GM23338 (cell line): ENCODE measurements at regions not wholly inside any gene's neighbourhood (a gene's known extent, or its start where the extent isn't known, plus 50 kb on each side); places are given as distances from the start of the nearest gene placed in this dataset.

Source experiments
- ATAC-seq: fragments of 200-7000 bp; cut with Tn5 transposase; 3 replicates; pipeline ENCODE4 v1.9.1; 2020
- DNase-seq: peaks from one replicate; pipeline ENCODE4 v3.0.0-alpha.2; 2015; ENCODE audit warnings: low spot score
- H2AFZ ChIP-seq: fragments of 200-600 bp; sonication (generic); 2 replicates; pipeline ENCODE4 v1.8.0; 2016; ENCODE audit warnings: antibody characterized with exemption, mild to moderate bottlenecking, moderate library complexity
- H3F3A ChIP-seq: fragments of 200-600 bp; sonication (generic); replicated peaks from 2 replicates; pipeline ENCODE4 v1.8.0; 2017; ENCODE audit warnings: antibody characterized with exemption, mixed run types, low read depth
- H3K27ac ChIP-seq: fragments of 200-600 bp; sonication (generic); 2 replicates; pipeline ENCODE4 v1.6.1; 2016; ENCODE audit warnings: low read depth
- H3K27me3 ChIP-seq: fragments of 200-600 bp; sonication (generic); 2 replicates; pipeline ENCODE4 v1.8.0; 2016; ENCODE audit warnings: mild to moderate bottlenecking, mixed run types, moderate library complexity; ENCODE audit not compliant: insufficient read depth
- H3K36me3 ChIP-seq: fragments of 200-600 bp; sonication (generic); 2 replicates; pipeline ENCODE4 v1.8.0; 2016; ENCODE audit warnings: mild to moderate bottlenecking; ENCODE audit not compliant: insufficient read depth
- H3K4me1 ChIP-seq: fragments of 200-600 bp; sonication (generic); 2 replicates; pipeline ENCODE4 v1.8.0; 2016; ENCODE audit warnings: mild to moderate bottlenecking, moderate library complexity; ENCODE audit not compliant: insufficient read depth
- H3K4me2 ChIP-seq: fragments of 200-600 bp; sonication (generic); 2 replicates; pipeline ENCODE4 v1.7.1; 2017; ENCODE audit warnings: mixed run types
- H3K4me3 ChIP-seq: fragments of 200-600 bp; sonication (generic); 2 replicates; pipeline ENCODE4 v1.6.1; 2016; ENCODE audit warnings: mixed run types
- H3K79me2 ChIP-seq: fragments of 200-600 bp; sonication (generic); replicated peaks from 2 replicates; pipeline ENCODE4 v1.8.0; 2017; ENCODE audit warnings: mild to moderate bottlenecking; ENCODE audit not compliant: insufficient read depth
- H3K9me2 ChIP-seq: fragments of 200-600 bp; sonication (generic); 2 replicates; pipeline ENCODE4 v1.8.0; 2017; ENCODE audit not compliant: insufficient read depth
- H4K20me1 ChIP-seq: fragments of 200-600 bp; sonication (generic); replicated peaks from 2 replicates; pipeline ENCODE4 v1.8.0; 2017; ENCODE audit warnings: mild to moderate bottlenecking; ENCODE audit not compliant: insufficient read depth
- H3K27ac Mint-ChIP-seq: 2 replicates; pipeline ENCODE4 v1.8.0; 2020; ENCODE audit warnings: inconsistent platforms, mild to moderate bottlenecking, moderate library complexity, mixed read lengths
- H3K27me3 Mint-ChIP-seq: 3 replicates; pipeline ENCODE4 v1.8.0; 2022; ENCODE audit warnings: low read depth, mild to moderate bottlenecking, moderate library complexity, mixed read lengths, inconsistent platforms; ENCODE audit not compliant: insufficient read depth, poor library complexity
- H3K36me3 Mint-ChIP-seq: 3 replicates; pipeline ENCODE4 v1.8.0; 2021; ENCODE audit warnings: low read depth, mild to moderate bottlenecking, inconsistent platforms, moderate library complexity, mixed read lengths
- H3K4me1 Mint-ChIP-seq: 3 replicates; pipeline ENCODE4 v1.8.0; 2020; ENCODE audit warnings: mild to moderate bottlenecking, inconsistent platforms, mixed read lengths
- H3K4me3 Mint-ChIP-seq: 3 replicates; pipeline ENCODE4 v1.8.0; 2021; ENCODE audit warnings: moderate library complexity, mild to moderate bottlenecking, inconsistent platforms, mixed read lengths
- H3K9me3 Mint-ChIP-seq: 3 replicates; pipeline ENCODE4 v1.8.0; 2020; ENCODE audit warnings: moderate library complexity, mild to moderate bottlenecking, inconsistent platforms, mixed read lengths
- CREB1 ChIP-seq: fragments of 250-450 bp; sonication (Bioruptor Pico); IDR thresholded peaks from 2 replicates; pipeline ENCODE4 v1.5.0; 2020; ENCODE audit warnings: low read depth, mild to moderate bottlenecking, moderate library complexity
- EZH2 ChIP-seq: fragments of 200-600 bp; sonication (generic); IDR thresholded peaks from one replicate; pipeline ENCODE4 v1.8.0; 2017; ENCODE audit warnings: antibody characterized with exemption, mild to moderate bottlenecking, low read depth; ENCODE audit not compliant: unreplicated experiment
- EZH2phosphoT487 ChIP-seq: fragments of 200-600 bp; sonication (generic); IDR thresholded peaks from one replicate; pipeline ENCODE4 v1.8.1; 2018; ENCODE audit warnings: antibody characterized with exemption; ENCODE audit not compliant: unreplicated experiment
- JUNB ChIP-seq: IDR thresholded peaks from one replicate; pipeline ENCODE4 v1.6.1; 2016; ENCODE audit warnings: antibody characterized with exemption; ENCODE audit not compliant: unreplicated experiment
- NANOG ChIP-seq: IDR thresholded peaks from 2 replicates; pipeline ENCODE4 v1.6.1; 2016; ENCODE audit warnings: antibody characterized with exemption, borderline replicate concordance
- POLR2AphosphoS5 ChIP-seq: IDR thresholded peaks from 2 replicates; pipeline ENCODE4 v1.6.1; 2016; ENCODE audit warnings: antibody characterized with exemption, low read depth
- STAT1 ChIP-seq: IDR thresholded peaks from one replicate; pipeline ENCODE4 v1.6.1; 2016; ENCODE audit warnings: antibody characterized with exemption; ENCODE audit not compliant: unreplicated experiment
- ZNF114 ChIP-seq: fragments of 250-450 bp; sonication (Bioruptor Pico); IDR thresholded peaks from 2 replicates; pipeline ENCODE4 v1.5.0; 2020; ENCODE audit warnings: mild to moderate bottlenecking, moderate library complexity
- ZNF331 ChIP-seq: fragments of 250-450 bp; sonication (Bioruptor Pico); IDR thresholded peaks from 2 replicates; pipeline ENCODE4 v1.5.0; 2020; ENCODE audit warnings: low read depth, mild to moderate bottlenecking, moderate library complexity
- TF ChIP-seq, protein P1 (sequence below), 2 experiments: fragments of 200-600 bp in 1 of 2; sonication (generic) in 1 of 2; conservative IDR thresholded peaks; 2 replicates each; pipeline versions ENCODE4 v1.5.1 to v1.6.1; 2016 to 2017; ENCODE audit warnings: antibody characterized with exemption in 2 of 2, low read depth in 2 of 2, mild to moderate bottlenecking in 2 of 2, moderate library complexity in 1 of 2
- TF ChIP-seq, protein P2 (sequence below): fragments of 250-450 bp; sonication (Bioruptor Pico); IDR thresholded peaks from 2 replicates; pipeline ENCODE4 v1.5.0; 2020; ENCODE audit warnings: mild to moderate bottlenecking, moderate library complexity
- TF ChIP-seq, protein P3 (sequence below): IDR thresholded peaks from 2 replicates; pipeline ENCODE4 v1.6.1; 2016; ENCODE audit warnings: antibody characterized with exemption
- TF ChIP-seq, protein P4 (sequence below): IDR thresholded peaks from one replicate; pipeline ENCODE4 v1.6.1; 2018; ENCODE audit warnings: antibody characterized with exemption; ENCODE audit not compliant: unreplicated experiment

GRCh38 chr4:34534916-34535315 lies 1709.4 kb downstream of the ARAP2 start:
- Histone ChIP-seq H3F3A (no peaks in the 10 kb centered on the region), H3K4me3 (no peak overlapping the region), H3K9me2 (no peaks in the 10 kb centered on the region), H3K27ac (no peak overlapping the region), H3K36me3 (no peaks in the 10 kb centered on the region), H2AFZ (no peak overlapping the region), H3K79me2 (no peaks in the 10 kb centered on the region), H3K27me3 (no peaks in the 10 kb centered on the region), H3K4me2 (no peak overlapping the region), H3K4me1 (no peaks in the 10 kb centered on the region), H4K20me1 (no peaks in the 10 kb centered on the region)
- TF ChIP-seq STAT1 (no peak), NANOG (no peak), ZNF331 (no peak), CREB1 (CRISPR knock-in tag) (no peak), JUNB (no peak), EZH2phosphoT487 (no peak), ZNF114 (CRISPR knock-in tag) (no peak), EZH2 (no peak), POLR2AphosphoS5 (no peak)
- TF ChIP-seq, protein P1, sequence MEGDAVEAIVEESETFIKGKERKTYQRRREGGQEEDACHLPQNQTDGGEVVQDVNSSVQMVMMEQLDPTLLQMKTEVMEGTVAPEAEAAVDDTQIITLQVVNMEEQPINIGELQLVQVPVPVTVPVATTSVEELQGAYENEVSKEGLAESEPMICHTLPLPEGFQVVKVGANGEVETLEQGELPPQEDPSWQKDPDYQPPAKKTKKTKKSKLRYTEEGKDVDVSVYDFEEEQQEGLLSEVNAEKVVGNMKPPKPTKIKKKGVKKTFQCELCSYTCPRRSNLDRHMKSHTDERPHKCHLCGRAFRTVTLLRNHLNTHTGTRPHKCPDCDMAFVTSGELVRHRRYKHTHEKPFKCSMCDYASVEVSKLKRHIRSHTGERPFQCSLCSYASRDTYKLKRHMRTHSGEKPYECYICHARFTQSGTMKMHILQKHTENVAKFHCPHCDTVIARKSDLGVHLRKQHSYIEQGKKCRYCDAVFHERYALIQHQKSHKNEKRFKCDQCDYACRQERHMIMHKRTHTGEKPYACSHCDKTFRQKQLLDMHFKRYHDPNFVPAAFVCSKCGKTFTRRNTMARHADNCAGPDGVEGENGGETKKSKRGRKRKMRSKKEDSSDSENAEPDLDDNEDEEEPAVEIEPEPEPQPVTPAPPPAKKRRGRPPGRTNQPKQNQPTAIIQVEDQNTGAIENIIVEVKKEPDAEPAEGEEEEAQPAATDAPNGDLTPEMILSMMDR (conservative IDR thresholded peaks at IDR 0.05; ENCODE audit: low read depth in 2 of 2), result no peak
- TF ChIP-seq, protein P2, sequence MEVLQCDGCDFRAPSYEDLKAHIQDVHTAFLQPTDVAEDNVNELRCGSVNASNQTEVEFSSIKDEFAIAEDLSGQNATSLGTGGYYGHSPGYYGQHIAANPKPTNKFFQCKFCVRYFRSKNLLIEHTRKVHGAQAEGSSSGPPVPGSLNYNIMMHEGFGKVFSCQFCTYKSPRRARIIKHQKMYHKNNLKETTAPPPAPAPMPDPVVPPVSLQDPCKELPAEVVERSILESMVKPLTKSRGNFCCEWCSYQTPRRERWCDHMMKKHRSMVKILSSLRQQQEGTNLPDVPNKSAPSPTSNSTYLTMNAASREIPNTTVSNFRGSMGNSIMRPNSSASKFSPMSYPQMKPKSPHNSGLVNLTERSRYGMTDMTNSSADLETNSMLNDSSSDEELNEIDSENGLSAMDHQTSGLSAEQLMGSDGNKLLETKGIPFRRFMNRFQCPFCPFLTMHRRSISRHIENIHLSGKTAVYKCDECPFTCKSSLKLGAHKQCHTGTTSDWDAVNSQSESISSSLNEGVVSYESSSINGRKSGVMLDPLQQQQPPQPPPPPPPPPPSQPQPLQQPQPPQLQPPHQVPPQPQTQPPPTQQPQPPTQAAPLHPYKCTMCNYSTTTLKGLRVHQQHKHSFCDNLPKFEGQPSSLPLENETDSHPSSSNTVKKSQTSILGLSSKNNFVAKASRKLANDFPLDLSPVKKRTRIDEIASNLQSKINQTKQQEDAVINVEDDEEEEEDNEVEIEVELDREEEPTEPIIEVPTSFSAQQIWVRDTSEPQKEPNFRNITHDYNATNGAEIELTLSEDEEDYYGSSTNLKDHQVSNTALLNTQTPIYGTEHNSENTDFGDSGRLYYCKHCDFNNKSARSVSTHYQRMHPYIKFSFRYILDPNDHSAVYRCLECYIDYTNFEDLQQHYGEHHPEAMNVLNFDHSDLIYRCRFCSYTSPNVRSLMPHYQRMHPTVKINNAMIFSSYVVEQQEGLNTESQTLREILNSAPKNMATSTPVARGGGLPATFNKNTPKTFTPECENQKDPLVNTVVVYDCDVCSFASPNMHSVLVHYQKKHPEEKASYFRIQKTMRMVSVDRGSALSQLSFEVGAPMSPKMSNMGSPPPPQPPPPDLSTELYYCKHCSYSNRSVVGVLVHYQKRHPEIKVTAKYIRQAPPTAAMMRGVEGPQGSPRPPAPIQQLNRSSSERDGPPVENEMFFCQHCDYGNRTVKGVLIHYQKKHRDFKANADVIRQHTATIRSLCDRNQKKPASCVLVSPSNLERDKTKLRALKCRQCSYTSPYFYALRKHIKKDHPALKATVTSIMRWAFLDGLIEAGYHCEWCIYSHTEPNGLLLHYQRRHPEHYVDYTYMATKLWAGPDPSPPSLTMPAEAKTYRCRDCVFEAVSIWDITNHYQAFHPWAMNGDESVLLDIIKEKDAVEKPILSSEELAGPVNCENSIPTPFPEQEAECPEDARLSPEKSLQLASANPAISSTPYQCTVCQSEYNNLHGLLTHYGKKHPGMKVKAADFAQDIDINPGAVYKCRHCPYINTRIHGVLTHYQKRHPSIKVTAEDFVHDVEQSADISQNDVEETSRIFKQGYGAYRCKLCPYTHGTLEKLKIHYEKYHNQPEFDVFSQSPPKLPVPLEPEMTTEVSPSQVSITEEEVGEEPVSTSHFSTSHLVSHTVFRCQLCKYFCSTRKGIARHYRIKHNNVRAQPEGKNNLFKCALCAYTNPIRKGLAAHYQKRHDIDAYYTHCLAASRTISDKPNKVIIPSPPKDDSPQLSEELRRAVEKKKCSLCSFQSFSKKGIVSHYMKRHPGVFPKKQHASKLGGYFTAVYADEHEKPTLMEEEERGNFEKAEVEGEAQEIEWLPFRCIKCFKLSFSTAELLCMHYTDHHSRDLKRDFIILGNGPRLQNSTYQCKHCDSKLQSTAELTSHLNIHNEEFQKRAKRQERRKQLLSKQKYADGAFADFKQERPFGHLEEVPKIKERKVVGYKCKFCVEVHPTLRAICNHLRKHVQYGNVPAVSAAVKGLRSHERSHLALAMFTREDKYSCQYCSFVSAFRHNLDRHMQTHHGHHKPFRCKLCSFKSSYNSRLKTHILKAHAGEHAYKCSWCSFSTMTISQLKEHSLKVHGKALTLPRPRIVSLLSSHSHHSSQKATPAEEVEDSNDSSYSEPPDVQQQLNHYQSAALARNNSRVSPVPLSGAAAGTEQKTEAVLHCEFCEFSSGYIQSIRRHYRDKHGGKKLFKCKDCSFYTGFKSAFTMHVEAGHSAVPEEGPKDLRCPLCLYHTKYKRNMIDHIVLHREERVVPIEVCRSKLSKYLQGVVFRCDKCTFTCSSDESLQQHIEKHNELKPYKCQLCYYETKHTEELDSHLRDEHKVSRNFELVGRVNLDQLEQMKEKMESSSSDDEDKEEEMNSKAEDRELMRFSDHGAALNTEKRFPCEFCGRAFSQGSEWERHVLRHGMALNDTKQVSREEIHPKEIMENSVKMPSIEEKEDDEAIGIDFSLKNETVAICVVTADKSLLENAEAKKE (CRISPR knock-in tag), result no peak
- TF ChIP-seq, protein P3, sequence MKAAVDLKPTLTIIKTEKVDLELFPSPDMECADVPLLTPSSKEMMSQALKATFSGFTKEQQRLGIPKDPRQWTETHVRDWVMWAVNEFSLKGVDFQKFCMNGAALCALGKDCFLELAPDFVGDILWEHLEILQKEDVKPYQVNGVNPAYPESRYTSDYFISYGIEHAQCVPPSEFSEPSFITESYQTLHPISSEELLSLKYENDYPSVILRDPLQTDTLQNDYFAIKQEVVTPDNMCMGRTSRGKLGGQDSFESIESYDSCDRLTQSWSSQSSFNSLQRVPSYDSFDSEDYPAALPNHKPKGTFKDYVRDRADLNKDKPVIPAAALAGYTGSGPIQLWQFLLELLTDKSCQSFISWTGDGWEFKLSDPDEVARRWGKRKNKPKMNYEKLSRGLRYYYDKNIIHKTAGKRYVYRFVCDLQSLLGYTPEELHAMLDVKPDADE, result no peak
- TF ChIP-seq, protein P4, sequence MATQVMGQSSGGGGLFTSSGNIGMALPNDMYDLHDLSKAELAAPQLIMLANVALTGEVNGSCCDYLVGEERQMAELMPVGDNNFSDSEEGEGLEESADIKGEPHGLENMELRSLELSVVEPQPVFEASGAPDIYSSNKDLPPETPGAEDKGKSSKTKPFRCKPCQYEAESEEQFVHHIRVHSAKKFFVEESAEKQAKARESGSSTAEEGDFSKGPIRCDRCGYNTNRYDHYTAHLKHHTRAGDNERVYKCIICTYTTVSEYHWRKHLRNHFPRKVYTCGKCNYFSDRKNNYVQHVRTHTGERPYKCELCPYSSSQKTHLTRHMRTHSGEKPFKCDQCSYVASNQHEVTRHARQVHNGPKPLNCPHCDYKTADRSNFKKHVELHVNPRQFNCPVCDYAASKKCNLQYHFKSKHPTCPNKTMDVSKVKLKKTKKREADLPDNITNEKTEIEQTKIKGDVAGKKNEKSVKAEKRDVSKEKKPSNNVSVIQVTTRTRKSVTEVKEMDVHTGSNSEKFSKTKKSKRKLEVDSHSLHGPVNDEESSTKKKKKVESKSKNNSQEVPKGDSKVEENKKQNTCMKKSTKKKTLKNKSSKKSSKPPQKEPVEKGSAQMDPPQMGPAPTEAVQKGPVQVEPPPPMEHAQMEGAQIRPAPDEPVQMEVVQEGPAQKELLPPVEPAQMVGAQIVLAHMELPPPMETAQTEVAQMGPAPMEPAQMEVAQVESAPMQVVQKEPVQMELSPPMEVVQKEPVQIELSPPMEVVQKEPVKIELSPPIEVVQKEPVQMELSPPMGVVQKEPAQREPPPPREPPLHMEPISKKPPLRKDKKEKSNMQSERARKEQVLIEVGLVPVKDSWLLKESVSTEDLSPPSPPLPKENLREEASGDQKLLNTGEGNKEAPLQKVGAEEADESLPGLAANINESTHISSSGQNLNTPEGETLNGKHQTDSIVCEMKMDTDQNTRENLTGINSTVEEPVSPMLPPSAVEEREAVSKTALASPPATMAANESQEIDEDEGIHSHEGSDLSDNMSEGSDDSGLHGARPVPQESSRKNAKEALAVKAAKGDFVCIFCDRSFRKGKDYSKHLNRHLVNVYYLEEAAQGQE, result no peak
- ATAC-seq, result no peak
- no peaks in the 10 kb centered on the region for H3K4me1 Mint-ChIP-seq
- no peak overlapping the region for H3K4me3 Mint-ChIP-seq
- H3K36me3 Mint-ChIP-seq, result no peaks in the 10 kb centered on the region
- H3K27me3 Mint-ChIP-seq, result no peaks in the 10 kb centered on the region
- H3K27ac Mint-ChIP-seq, result no peak overlapping the region
- H3K9me3 Mint-ChIP-seq, result no peaks in the 10 kb centered on the region
- no peak for DNase-seq
